Mammary epithelial cell (primary cell): ENCODE measurements at regions not wholly inside any gene's neighbourhood (a gene's known extent, or its start where the extent isn't known, plus 50 kb on each side); places are given as distances from the start of the nearest gene placed in this dataset.

ENCODE experiments used
- CTCF ChIP-seq, 2 donors: IDR thresholded peaks in 1 of 2; conservative IDR thresholded peaks in 1 of 2; 2 replicates each; pipeline ENCODE4 v1.5.1; 2011 to 2012; ENCODE audit warnings: inconsistent platforms in 2 of 2, low read length in 2 of 2, mild to moderate bottlenecking in 2 of 2, control low read depth in 1 of 2, low read depth in 1 of 2; ENCODE audit not compliant: insufficient read depth in 1 of 2; ENCODE audit errors: extremely low read depth in 1 of 2
- EZH2 ChIP-seq: IDR thresholded peaks from 2 replicates; pipeline ENCODE4 v1.6.1; 2012; ENCODE audit warnings: low read length, inconsistent platforms, borderline replicate concordance

- no peak for TF ChIP-seq EZH2
- peak; percentile 43 to 62 for TF ChIP-seq CTCF (conservative IDR thresholded peaks at IDR 0.05 in 1 of 2, IDR thresholded peaks at IDR 0.05 in 1 of 2; ENCODE audit: extremely low read depth in 1 of 2, insufficient read depth in 1 of 2, low read depth in 1 of 2, low read length in 2 of 2)
These were observed 129.4 kb downstream of the SLC16A9 start for GRCh38 chr10:59580026-59580863.
